ENCODE measurements at regions not wholly inside any gene's neighbourhood (a gene's known extent, or its start where the extent isn't known, plus 50 kb on each side); places are given as distances from the start of the nearest gene placed in this dataset.

- DNase-seq (ENCODE audit: extremely low read depth in 1 of 4, low spot score in 3 of 4) (no peak), ATAC-seq (no peak), FAIRE-seq (no peak)
- Histone ChIP-seq H2AFZ (ENCODE audit: low read depth, low read length) (no peak overlapping the region), H3K9me3 (replicated peaks; ENCODE audit: control insufficient read depth, insufficient read depth, low read depth, low read length) (no peaks in the 10 kb centered on the region), H3K4me1 (replicated peaks in 1 of 2; ENCODE audit: control insufficient read depth in 2 of 2, insufficient read depth in 2 of 2, low read length in 2 of 2) (no peaks in the 10 kb centered on the region), H3K9me1 (ENCODE audit: control insufficient read depth, insufficient read depth, low read length) (no peaks in the 10 kb centered on the region), H3K27me3 (ENCODE audit: control insufficient read depth in 2 of 2, insufficient read depth in 2 of 2, low read length in 2 of 2) (no peaks in the 10 kb centered on the region), H3K36me3 (ENCODE audit: control insufficient read depth, insufficient read depth, low read length) (no peaks in the 10 kb centered on the region), H3K4me3 (no peak overlapping the region), H3K9ac (ENCODE audit: insufficient read depth in 1 of 2, low read depth in 2 of 2, low read length in 2 of 2) (no peak overlapping the region), H4K20me1 (replicated peaks; ENCODE audit: control insufficient read depth, insufficient read depth, low read length) (no peaks in the 10 kb centered on the region), H3K4me2 (ENCODE audit: insufficient read depth, low read length) (no peak overlapping the region), H3K79me2 (ENCODE audit: control insufficient read depth, insufficient read depth, low read length) (no peaks in the 10 kb centered on the region), H3K27ac (ENCODE audit: extremely low read depth, low read depth, low read length) (no peak overlapping the region)
- TF ChIP-seq STAT5B (CRISPR knock-in tag; IDR thresholded peaks at IDR 0.05) (no peak), RNF219 (CRISPR knock-in tag; IDR thresholded peaks at IDR 0.05) (no peak), HES1 (IDR thresholded peaks at IDR 0.05; ENCODE audit: low read depth) (no peak), RFX7 (CRISPR knock-in tag; IDR thresholded peaks at IDR 0.05) (no peak), MCM2 (IDR thresholded peaks at IDR 0.05; ENCODE audit: low read depth) (no peak), HNRNPH1 (optimal IDR thresholded peaks at IDR 0.05; ENCODE audit: low read depth, low read length) (no peak), HOXB6 (CRISPR knock-in tag; IDR thresholded peaks at IDR 0.05; ENCODE audit: borderline replicate concordance) (no peak), SMARCA4 (IDR thresholded peaks at IDR 0.05) (no peak), ZNF282 (CRISPR knock-in tag; IDR thresholded peaks at IDR 0.05) (no peak), GABPB1 (CRISPR knock-in tag; IDR thresholded peaks at IDR 0.05) (no peak), ESRRA (IDR thresholded peaks at IDR 0.05; ENCODE audit: borderline replicate concordance, low read depth) (no peak)
- WGBS (ENCODE audit: insufficient coverage, low coverage, missing lambda C conversion rate) = 0% methylated on average over 1 of the region's 1 CpG
- in situ Hi-C loops (cut with MboI) (no loop called here), intact Hi-C loops (cut with micrococcal nuclease) (no loop called here)
- POLR2A ChIA-PET = no interaction called here
- no TSS peak for BruUV-seq (replicated peaks)
- CTCF ChIA-PET (ENCODE audit: low intra/inter-chr PET ratio) = no interaction called here
Observed at GRCh38 chr7:53246957-53247356, 211.5 kb downstream of the POM121L12 start.
